ENCODE measurements at regions not wholly inside any gene's neighbourhood (a gene's known extent, or its start where the extent isn't known, plus 50 kb on each side); places are given as distances from the start of the nearest gene placed in this dataset.

GRCh38 chr3:189108735-189109134, 63.0 kb upstream of the TPRG1 start (continued):
- TF ChIP-seq CBX8 (IDR thresholded peaks at IDR 0.05; ENCODE audit: borderline replicate concordance, low read depth, low read length): no peak
- TF ChIP-seq ASH2L (IDR thresholded peaks at IDR 0.05; ENCODE audit: low read length): no peak
- no peak for TF ChIP-seq TBP (IDR thresholded peaks at IDR 0.05; ENCODE audit: low read depth, low read length)
- no peak for TF ChIP-seq HDAC2 (IDR thresholded peaks at IDR 0.05; ENCODE audit: borderline replicate concordance in 1 of 2, low read depth in 2 of 2, low read length in 2 of 2)
- no peak for TF ChIP-seq FOSL1 (IDR thresholded peaks at IDR 0.05; ENCODE audit: insufficient read depth, low read depth, low read length)
